ENCODE measurements at regions not wholly inside any gene's neighbourhood (a gene's known extent, or its start where the extent isn't known, plus 50 kb on each side); places are given as distances from the start of the nearest gene placed in this dataset.
A peak's percentile ranks its signal among the peaks of the same experiment; 100 is the strongest.

- Histone ChIP-seq H3K4me1 (ENCODE audit: control insufficient read depth, insufficient read depth, low read length) (no peaks in the 10 kb centered on the region), H3K36me3 (ENCODE audit: control insufficient read depth, insufficient read depth, low read length) (no peaks in the 10 kb centered on the region), H3K9me3 (ENCODE audit: control insufficient read depth, insufficient read depth, low read depth, low read length) (no peaks in the 10 kb centered on the region), H3K27ac (ENCODE audit: low read length) (no peak overlapping the region), H3K27me3 (ENCODE audit: control insufficient read depth, insufficient read depth, low read length) (no peaks in the 10 kb centered on the region), H3K4me3 (ENCODE audit: low read depth in 2 of 2, low read length in 2 of 2) (no peak overlapping the region)
- TF ChIP-seq TCF7L2 (IDR thresholded peaks at IDR 0.05; ENCODE audit: low read depth, low read length) (no peak), CTCF (IDR thresholded peaks at IDR 0.05) (peak; percentile 45), REST (IDR thresholded peaks at IDR 0.05; ENCODE audit: insufficient read depth in 1 of 2, low read depth in 2 of 2, low read length in 1 of 2) (no peak), SIN3A (IDR thresholded peaks at IDR 0.05; ENCODE audit: borderline replicate concordance, insufficient read depth, low read depth, low read length) (no peak)
- POLR2A ChIA-PET, result no interaction called here
- in situ Hi-C loops (cut with HindIII; ENCODE audit: low pct_unique_long_range_greater_than_20kb, low sequenced_read_pairs) (no loop called here), intact Hi-C loops (cut with micrococcal nuclease; ENCODE audit: unreplicated experiment) (no loop called here)
- DNase-seq (ENCODE audit: low read depth, low spot score) (peak; percentile 35), ATAC-seq (no peak)
- CTCF ChIA-PET, result no interaction called here
- BruUV-seq (replicated peaks), result no TSS peak
Measured at GRCh38 chr12:16939871-16940306, 333.9 kb upstream of the LMO3 start.

GRCh38 chr12:16927259-16927658, 321.3 kb upstream of the LMO3 start:
- no peak overlapping the region for H3K4me3 ChIP-seq (ENCODE audit: low read depth in 2 of 2, low read length in 2 of 2)
- in situ Hi-C loops (cut with HindIII; ENCODE audit: low pct_unique_long_range_greater_than_20kb, low sequenced_read_pairs), result no loop called here
- DNase-seq (ENCODE audit: low read depth, low spot score) (no peak), ATAC-seq (no peak)
- CTCF ChIA-PET, result no interaction called here
- H3K9me3 ChIP-seq (ENCODE audit: control insufficient read depth, insufficient read depth, low read depth, low read length), result no peaks in the 10 kb centered on the region
- no peak overlapping the region for H3K27ac ChIP-seq (ENCODE audit: low read length)
- H3K27me3 ChIP-seq (ENCODE audit: control insufficient read depth, insufficient read depth, low read length), result no peaks in the 10 kb centered on the region
- BruUV-seq (replicated peaks), result no TSS peak
- no peaks in the 10 kb centered on the region for H3K4me1 ChIP-seq (ENCODE audit: control insufficient read depth, insufficient read depth, low read length)
- intact Hi-C loops (cut with micrococcal nuclease; ENCODE audit: unreplicated experiment), result no loop called here
- POLR2A ChIA-PET, result no interaction called here
- no peak for TF ChIP-seq TCF7L2 (IDR thresholded peaks at IDR 0.05; ENCODE audit: low read depth, low read length)
- no peak for TF ChIP-seq POLR2AphosphoS5 (IDR thresholded peaks at IDR 0.05; ENCODE audit: low read depth, low read length)
- TF ChIP-seq CTCF (IDR thresholded peaks at IDR 0.05), result no peak
- H3K36me3 ChIP-seq (ENCODE audit: control insufficient read depth, insufficient read depth, low read length), result no peaks in the 10 kb centered on the region

GRCh38 chr12:16920451-16920850, 314.5 kb upstream of the LMO3 start:
- intact Hi-C loops (cut with micrococcal nuclease; ENCODE audit: unreplicated experiment) (no loop called here), in situ Hi-C loops (cut with HindIII; ENCODE audit: low pct_unique_long_range_greater_than_20kb, low sequenced_read_pairs) (no loop called here)
- Histone ChIP-seq H3K9me3 (ENCODE audit: control insufficient read depth, insufficient read depth, low read depth, low read length) (no peaks in the 10 kb centered on the region), H3K36me3 (ENCODE audit: control insufficient read depth, insufficient read depth, low read length) (no peaks in the 10 kb centered on the region), H3K4me1 (ENCODE audit: control insufficient read depth, insufficient read depth, low read length) (no peaks in the 10 kb centered on the region), H3K27ac (ENCODE audit: low read length) (no peak overlapping the region), H3K4me3 (ENCODE audit: low read depth in 2 of 2, low read length in 2 of 2) (no peak overlapping the region), H3K27me3 (ENCODE audit: control insufficient read depth, insufficient read depth, low read length) (no peaks in the 10 kb centered on the region)
- TF ChIP-seq POLR2AphosphoS5 (IDR thresholded peaks at IDR 0.05; ENCODE audit: low read depth, low read length) (no peak), TCF7L2 (IDR thresholded peaks at IDR 0.05; ENCODE audit: low read depth, low read length) (no peak), REST (IDR thresholded peaks at IDR 0.05; ENCODE audit: insufficient read depth in 1 of 2, low read depth in 2 of 2, low read length in 1 of 2) (no peak), CTCF (IDR thresholded peaks at IDR 0.05) (no peak), SIN3A (IDR thresholded peaks at IDR 0.05; ENCODE audit: borderline replicate concordance, insufficient read depth, low read depth, low read length) (no peak)
- ATAC-seq (no peak), DNase-seq (ENCODE audit: low read depth, low spot score) (no peak)
- ChIA-PET POLR2A (no interaction called here), CTCF (no interaction called here)
- BruUV-seq (replicated peaks), result no TSS peak

Data from Panc1 (cell line).